Large intestine (tissue), 3 donors: ENCODE measurements at regions not wholly inside any gene's neighbourhood (a gene's known extent, or its start where the extent isn't known, plus 50 kb on each side); places are given as distances from the start of the nearest gene placed in this dataset.
A peak's percentile ranks its signal among the peaks of the same experiment; 100 is the strongest.

Source experiments
- DNase-seq, 2 donors: peaks; one replicate each; pipeline versions ENCODE4 v3.0.0 to v3.0.0-alpha.2; 2013
- H3K27ac ChIP-seq: one replicate; pipeline ENCODE4 v1.5.1; 2013; ENCODE audit warnings: low read length
- H3K27me3 ChIP-seq: 2 replicates; pipeline ENCODE4 v1.6.1; 2013; ENCODE audit warnings: low read length; ENCODE audit not compliant: control insufficient read depth, insufficient read depth
- H3K36me3 ChIP-seq: 2 replicates; pipeline ENCODE4 v1.6.1; 2013; ENCODE audit warnings: low read length; ENCODE audit not compliant: control insufficient read depth, insufficient read depth
- H3K4me1 ChIP-seq: one replicate; pipeline ENCODE4 v1.6.1; 2013; ENCODE audit warnings: low read length; ENCODE audit not compliant: control insufficient read depth, insufficient read depth
- H3K4me3 ChIP-seq: one replicate; pipeline ENCODE4 v1.5.1; 2013; ENCODE audit warnings: low read length
- H3K9me3 ChIP-seq: one replicate; pipeline ENCODE4 v1.6.1; 2013; ENCODE audit warnings: mild to moderate bottlenecking, low read depth, low read length, moderate library complexity; ENCODE audit not compliant: control insufficient read depth
- WGBS: methylation state at CpG from one replicate; pipeline ENCODE4 v1.1.5; 2013; ENCODE audit warnings: low lambda C conversion rate; ENCODE audit not compliant: insufficient coverage; 5-methylcytosine and 5-hydroxymethylcytosine counted together

- DNase-seq = no peak
- H3K27me3 ChIP-seq = peaks cover 2% of the 10 kb centered on the region
- H3K27ac ChIP-seq = no peak overlapping the region
- no peaks in the 10 kb centered on the region for H3K4me1 ChIP-seq
- no peaks in the 10 kb centered on the region for H3K36me3 ChIP-seq
- WGBS = 8% methylated on average over 2 of the region's 7 CpGs
- no peak overlapping the region for H3K4me3 ChIP-seq
- H3K9me3 ChIP-seq = no peaks in the 10 kb centered on the region
Observed at GRCh38 chr3:153666991-153667740, 454.0 kb upstream of the ARHGEF26 start.

GRCh38 chr3:153669527-153669926, 451.7 kb upstream of the ARHGEF26 start:
- H3K9me3 ChIP-seq = no peaks in the 10 kb centered on the region
- H3K4me1 ChIP-seq = no peaks in the 10 kb centered on the region
- 100% methylated on average over 3 of the region's 3 CpGs for WGBS
- H3K27ac ChIP-seq = no peak overlapping the region
- H3K36me3 ChIP-seq = no peaks in the 10 kb centered on the region
- DNase-seq = no peak
- peaks cover 2% of the 10 kb centered on the region for H3K27me3 ChIP-seq
- H3K4me3 ChIP-seq = no peak overlapping the region

- Histone ChIP-seq H3K36me3 (no peaks in the 10 kb centered on the region), H3K4me1 (no peaks in the 10 kb centered on the region), H3K27ac (no peak overlapping the region), H3K27me3 (no peaks in the 10 kb centered on the region), H3K4me3 (no peak overlapping the region), H3K9me3 (no peaks in the 10 kb centered on the region)
- WGBS = 100% methylated on average over 2 of the region's 3 CpGs
- no peak for DNase-seq
Observed at GRCh38 chr3:153670577-153670976, 450.6 kb upstream of the ARHGEF26 start.

- Histone ChIP-seq H3K9me3 (no peaks in the 10 kb centered on the region), H3K4me1 (no peaks in the 10 kb centered on the region), H3K27ac (no peak overlapping the region), H3K36me3 (no peaks in the 10 kb centered on the region), H3K4me3 (no peak overlapping the region), H3K27me3 (no peaks in the 10 kb centered on the region)
- 40% methylated on average over 1 of the region's 2 CpGs for WGBS
- peak in 1 of 2 donors; percentile 37 for DNase-seq
Observed at GRCh38 chr3:153673853-153674252, 447.3 kb upstream of the ARHGEF26 start.

- Histone ChIP-seq H3K4me1 (no peaks in the 10 kb centered on the region), H3K36me3 (no peaks in the 10 kb centered on the region), H3K27ac (no peak overlapping the region), H3K4me3 (no peak overlapping the region), H3K9me3 (no peaks in the 10 kb centered on the region), H3K27me3 (no peaks in the 10 kb centered on the region)
- no peak for DNase-seq
Observed at GRCh38 chr3:153679714-153680113, 441.5 kb upstream of the ARHGEF26 start.

- no peak overlapping the region for H3K4me3 ChIP-seq
- H3K27me3 ChIP-seq = no peaks in the 10 kb centered on the region
- no peak overlapping the region for H3K27ac ChIP-seq
- H3K36me3 ChIP-seq = no peaks in the 10 kb centered on the region
- no peaks in the 10 kb centered on the region for H3K9me3 ChIP-seq
- no peak for DNase-seq
- no CpG with 5 or more reads among the region's 1 CpG for WGBS
- H3K4me1 ChIP-seq = no peaks in the 10 kb centered on the region
Observed at GRCh38 chr3:153680526-153680925, 440.7 kb upstream of the ARHGEF26 start.

- WGBS = no CpG with 5 or more reads among the region's 1 CpG
Observed at GRCh38 chr3:153681057-153681456, 440.1 kb upstream of the ARHGEF26 start.

GRCh38 chr3:153688301-153689120, 432.7 kb upstream of the ARHGEF26 start:
- H3K27me3 ChIP-seq = no peaks in the 10 kb centered on the region
- no peaks in the 10 kb centered on the region for H3K36me3 ChIP-seq
- no peak overlapping the region for H3K27ac ChIP-seq
- no peak overlapping the region for H3K4me3 ChIP-seq
- WGBS = 93% methylated on average over 2 of the region's 3 CpGs
- H3K9me3 ChIP-seq = no peaks in the 10 kb centered on the region
- no peak for DNase-seq
- peaks cover 5% of the 10 kb centered on the region for H3K4me1 ChIP-seq

More at GRCh38 chr3:153681057-153681456, 440.1 kb upstream of the ARHGEF26 start:
- H3K27ac ChIP-seq = no peak overlapping the region
- H3K36me3 ChIP-seq = no peaks in the 10 kb centered on the region
- DNase-seq = no peak
- H3K27me3 ChIP-seq = no peaks in the 10 kb centered on the region
- H3K4me3 ChIP-seq = no peak overlapping the region
- H3K9me3 ChIP-seq = no peaks in the 10 kb centered on the region
- H3K4me1 ChIP-seq = no peaks in the 10 kb centered on the region

- H3K27ac ChIP-seq = no peak overlapping the region
- no peaks in the 10 kb centered on the region for H3K27me3 ChIP-seq
- H3K36me3 ChIP-seq = no peaks in the 10 kb centered on the region
- no peak for DNase-seq
- H3K9me3 ChIP-seq = no peaks in the 10 kb centered on the region
- no peak overlapping the region for H3K4me3 ChIP-seq
- no CpG with 5 or more reads among the region's 3 CpGs for WGBS
- peaks cover 5% of the 10 kb centered on the region for H3K4me1 ChIP-seq
Observed at GRCh38 chr3:153693207-153693606, 428.0 kb upstream of the ARHGEF26 start.

GRCh38 chr3:153702106-153702505, 419.1 kb upstream of the ARHGEF26 start:
- peaks cover 2% of the 10 kb centered on the region for H3K27me3 ChIP-seq
- H3K4me1 ChIP-seq = no peaks in the 10 kb centered on the region
- no peak for DNase-seq
- no peak overlapping the region for H3K27ac ChIP-seq
- no peak overlapping the region for H3K4me3 ChIP-seq
- no peaks in the 10 kb centered on the region for H3K9me3 ChIP-seq
- H3K36me3 ChIP-seq = no peaks in the 10 kb centered on the region
